ENCODE measurements at regions not wholly inside any gene's neighbourhood (a gene's known extent, or its start where the extent isn't known, plus 50 kb on each side); places are given as distances from the start of the nearest gene placed in this dataset.

GRCh38 chr6:18763086-18763485 is 375.9 kb downstream of the RNF144B start:
- H3K4me1 ChIP-seq: no peaks in the 10 kb centered on the region
- no peaks in the 10 kb centered on the region for H3K27me3 ChIP-seq
- DNase-seq (ENCODE audit: low spot score in 2 of 2): no peak
- no peak overlapping the region for H3K27ac ChIP-seq
- TF ChIP-seq CTCF (IDR thresholded peaks at IDR 0.05): no peak
- H3K9me3 ChIP-seq: no peaks in the 10 kb centered on the region
- no peak overlapping the region for H3K4me3 ChIP-seq
- H3K36me3 ChIP-seq: no peaks in the 10 kb centered on the region
- intact Hi-C loops (cut with DNase I): no loop called here

DNA sequence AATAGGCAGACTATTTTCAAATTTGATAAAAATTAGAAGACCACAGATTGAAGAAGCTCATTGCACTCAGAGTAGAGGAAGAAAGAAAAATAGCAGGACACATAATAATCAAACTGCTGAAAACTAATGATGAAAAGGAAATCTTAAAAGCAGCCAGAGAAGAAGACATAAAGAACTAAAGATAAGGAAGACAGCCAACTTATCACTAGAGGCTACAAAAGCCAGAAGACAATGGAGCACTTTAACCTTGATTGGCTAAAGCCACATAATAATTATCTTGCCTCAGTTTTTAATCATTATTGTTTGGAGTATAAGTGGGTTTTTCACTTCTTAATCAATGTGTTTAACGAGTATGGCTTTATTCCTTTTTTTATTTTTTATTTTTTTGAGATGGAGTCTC is 397.6 kb downstream of the RNF144B start:
- no peaks in the 10 kb centered on the region for H3K4me1 ChIP-seq
- intact Hi-C loops (cut with DNase I): no loop called here
- TF ChIP-seq CTCF (IDR thresholded peaks at IDR 0.05): no peak
- H3K27ac ChIP-seq: no peak overlapping the region
- DNase-seq (ENCODE audit: low spot score in 2 of 2): no peak
- H3K36me3 ChIP-seq: no peaks in the 10 kb centered on the region
- H3K9me3 ChIP-seq: peaks cover 0 to 6% of the 10 kb centered on the region in 2 donors
- no peaks in the 10 kb centered on the region for H3K27me3 ChIP-seq
- no peak overlapping the region for H3K4me3 ChIP-seq

GRCh38 chr6:18785810-18786490 is 398.8 kb downstream of the RNF144B start:
- H3K4me1 ChIP-seq: no peaks in the 10 kb centered on the region

GRCh38 chr6:18792866-18793265 is 405.7 kb downstream of the RNF144B start:
- Histone ChIP-seq H3K9me3 (no peaks in the 10 kb centered on the region), H3K4me3 (no peak overlapping the region), H3K4me1 (no peaks in the 10 kb centered on the region), H3K27me3 (no peaks in the 10 kb centered on the region), H3K27ac (no peak overlapping the region), H3K36me3 (no peaks in the 10 kb centered on the region)
- no peak for TF ChIP-seq CTCF (IDR thresholded peaks at IDR 0.05)
- intact Hi-C loops (cut with DNase I): no loop called here
- no peak for DNase-seq (ENCODE audit: low spot score in 2 of 2)

More at GRCh38 chr6:18785810-18786490, 398.8 kb downstream of the RNF144B start:
- Histone ChIP-seq H3K36me3 (no peaks in the 10 kb centered on the region), H3K9me3 (peaks cover 0 to 6% of the 10 kb centered on the region in 2 donors), H3K27me3 (no peaks in the 10 kb centered on the region), H3K4me3 (no peak overlapping the region), H3K27ac (no peak overlapping the region)
- intact Hi-C loops (cut with DNase I): no loop called here
- no peak for TF ChIP-seq CTCF (IDR thresholded peaks at IDR 0.05)
- DNase-seq (ENCODE audit: low spot score in 2 of 2): no peak

DNA sequence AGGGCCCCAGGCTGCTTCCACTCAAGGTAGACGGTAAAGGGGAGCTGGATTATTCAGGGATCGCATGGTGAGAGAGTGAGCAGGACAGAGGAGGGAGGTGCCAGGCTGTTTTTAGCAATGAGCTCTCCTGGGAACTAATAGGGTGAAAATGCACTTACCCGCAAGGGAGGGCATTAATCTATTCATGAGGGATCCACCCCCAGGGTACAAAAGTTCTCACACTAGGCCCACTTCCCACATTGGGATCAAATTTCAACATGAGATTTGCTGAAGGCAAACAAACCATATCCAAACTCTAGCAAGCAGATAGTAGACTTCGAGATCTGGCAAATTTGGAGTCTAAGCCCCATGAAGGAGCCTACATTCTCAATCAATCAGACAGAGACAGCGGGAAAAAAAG is 408.6 kb downstream of the RNF144B start:
- intact Hi-C loops (cut with DNase I): no loop called here
- no peak overlapping the region for H3K27ac ChIP-seq
- no peak for DNase-seq (ENCODE audit: low spot score in 2 of 2)
- H3K4me1 ChIP-seq: no peaks in the 10 kb centered on the region
- H3K9me3 ChIP-seq: no peaks in the 10 kb centered on the region
- TF ChIP-seq CTCF (IDR thresholded peaks at IDR 0.05): no peak
- H3K4me3 ChIP-seq: no peak overlapping the region
- H3K36me3 ChIP-seq: no peaks in the 10 kb centered on the region
- no peaks in the 10 kb centered on the region for H3K27me3 ChIP-seq

DNA sequence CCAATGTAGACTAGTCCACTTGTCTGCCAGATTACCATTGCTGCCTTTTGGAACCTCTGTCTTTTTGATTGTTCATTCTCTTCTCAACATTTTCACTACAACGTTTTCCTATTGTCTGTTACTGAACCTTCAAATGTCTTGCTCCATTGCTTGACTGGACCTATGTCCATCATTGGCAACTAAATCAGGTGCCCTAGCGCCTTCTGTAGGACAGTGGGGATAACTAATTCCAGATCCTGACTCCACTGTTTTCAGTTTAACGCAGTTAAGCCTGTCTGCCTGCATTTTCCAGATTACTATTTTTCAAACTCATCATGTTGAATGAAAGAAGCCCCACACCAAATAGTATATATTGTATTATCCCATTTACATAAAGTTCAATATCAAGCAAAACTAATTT is 433.6 kb downstream of the RNF144B start:
- DNase-seq (ENCODE audit: low spot score in 2 of 2): no peak
- no peak for TF ChIP-seq CTCF (IDR thresholded peaks at IDR 0.05)
- Histone ChIP-seq H3K4me3 (no peak overlapping the region), H3K27ac (no peak overlapping the region), H3K27me3 (no peaks in the 10 kb centered on the region), H3K4me1 (no peaks in the 10 kb centered on the region), H3K36me3 (no peaks in the 10 kb centered on the region), H3K9me3 (peaks cover 8 to 16% of the 10 kb centered on the region in 2 donors)
- intact Hi-C loops (cut with DNase I): no loop called here

All from ascending aorta (tissue), 2 donors.